COR-L47 (cell line): ENCODE measurements at regions not wholly inside any gene's neighbourhood (a gene's known extent, or its start where the extent isn't known, plus 50 kb on each side); places are given as distances from the start of the nearest gene placed in this dataset.
"Not testable (repeated sequence)": the region's sequence is repeated elsewhere in the genome, so short reads cannot be mapped to it uniquely, and the experiment has no call there.

Source experiments
- DNase-seq: peaks from one replicate; lab custom pipeline; 2025; lab: John Stamatoyannopoulos, UW

DNA sequence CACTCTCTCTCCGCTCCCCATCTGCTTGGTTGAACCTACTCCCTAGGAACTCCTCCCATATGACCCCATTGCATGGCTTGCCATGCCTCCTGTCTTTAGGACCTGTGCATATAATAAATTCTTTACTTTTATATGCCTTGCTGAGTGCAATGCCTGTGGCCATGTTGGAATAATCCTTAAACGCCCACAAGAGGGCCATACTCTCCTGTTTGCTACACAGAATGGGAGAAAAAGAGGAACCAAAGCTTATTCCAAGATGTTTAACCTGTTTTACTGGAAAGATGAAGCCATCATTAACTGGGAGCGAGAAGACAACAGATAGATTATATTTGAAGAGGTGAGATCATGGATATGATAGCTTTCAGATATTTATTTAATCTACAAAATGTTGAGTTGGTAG lies 1097.8 kb downstream of the NAALADL2 start:
- no peak for DNase-seq

- DNase-seq, result no peak
These were observed 1092.0 kb downstream of the NAALADL2 start for GRCh38 chr3:175951047-175951694.

DNA sequence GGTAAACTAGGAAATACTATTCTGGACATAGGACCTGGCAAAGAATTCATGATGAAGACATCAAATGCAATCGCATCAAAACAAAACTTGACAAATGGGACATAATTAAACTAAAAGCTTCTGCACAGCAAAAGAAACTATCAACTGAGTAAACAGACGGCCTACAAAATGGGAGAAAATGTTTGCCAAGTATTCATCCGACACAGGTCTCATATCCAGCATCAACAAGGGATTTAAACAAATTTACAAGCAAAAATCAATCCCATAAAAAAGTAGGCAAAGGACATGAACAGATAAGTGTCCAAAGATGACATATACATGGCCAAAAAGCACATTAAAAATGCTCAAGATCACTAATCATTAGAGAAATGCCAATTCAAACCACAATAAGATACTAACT lies 1088.9 kb downstream of the NAALADL2 start:
- peak; percentile 29 for DNase-seq

DNA sequence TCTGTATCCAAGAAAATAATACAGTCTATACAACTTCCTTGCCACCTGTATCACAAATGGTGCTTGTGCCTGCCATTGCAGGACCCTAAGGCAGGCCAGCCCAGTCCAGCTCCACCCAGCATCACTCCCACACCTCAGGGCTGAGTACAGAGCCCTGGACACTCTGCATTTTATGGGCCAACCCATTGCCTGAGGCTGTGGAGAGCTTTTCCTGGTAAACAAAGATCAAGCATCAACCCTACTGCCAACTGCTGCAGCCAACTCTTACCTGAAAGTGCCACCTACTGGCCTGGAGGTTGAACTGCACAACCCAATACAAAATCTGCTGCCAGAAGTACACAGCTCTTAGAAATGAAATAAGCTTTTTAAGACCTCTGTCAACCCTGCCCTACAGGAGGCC lies 1082.2 kb downstream of the NAALADL2 start:
- DNase-seq, result no peak

DNA sequence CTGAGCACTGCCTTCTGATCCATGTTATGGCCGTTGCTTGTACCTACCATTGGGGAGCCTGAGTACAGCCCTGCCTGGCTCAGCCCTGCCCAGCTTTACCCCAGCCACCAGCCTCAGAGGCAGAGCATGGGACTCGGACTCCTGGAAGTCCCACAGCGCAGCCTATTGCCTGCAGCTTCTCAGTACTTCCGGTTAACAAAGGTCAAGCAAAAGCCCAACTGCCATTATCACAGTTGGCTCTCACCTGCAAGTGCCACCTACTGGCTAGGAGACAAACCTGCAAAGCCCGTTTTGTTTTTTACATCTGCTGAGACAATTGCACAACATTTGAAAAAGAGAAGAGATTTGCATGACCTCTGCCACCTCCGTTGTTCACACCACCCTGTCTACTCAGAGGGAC lies 1081.7 kb downstream of the NAALADL2 start:
- no peak for DNase-seq

- DNase-seq, result no peak
These were observed 1081.1 kb downstream of the NAALADL2 start for GRCh38 chr3:175940243-175940642.

GRCh38 chr3:175937367-175937766 lies 1078.2 kb downstream of the NAALADL2 start:
- DNase-seq, result not testable (repeated sequence)

GRCh38 chr3:175932586-175932985 lies 1073.5 kb downstream of the NAALADL2 start:
- DNase-seq, result no peak

GRCh38 chr3:175919133-175919532 lies 1060.0 kb downstream of the NAALADL2 start:
- no peak for DNase-seq

DNA sequence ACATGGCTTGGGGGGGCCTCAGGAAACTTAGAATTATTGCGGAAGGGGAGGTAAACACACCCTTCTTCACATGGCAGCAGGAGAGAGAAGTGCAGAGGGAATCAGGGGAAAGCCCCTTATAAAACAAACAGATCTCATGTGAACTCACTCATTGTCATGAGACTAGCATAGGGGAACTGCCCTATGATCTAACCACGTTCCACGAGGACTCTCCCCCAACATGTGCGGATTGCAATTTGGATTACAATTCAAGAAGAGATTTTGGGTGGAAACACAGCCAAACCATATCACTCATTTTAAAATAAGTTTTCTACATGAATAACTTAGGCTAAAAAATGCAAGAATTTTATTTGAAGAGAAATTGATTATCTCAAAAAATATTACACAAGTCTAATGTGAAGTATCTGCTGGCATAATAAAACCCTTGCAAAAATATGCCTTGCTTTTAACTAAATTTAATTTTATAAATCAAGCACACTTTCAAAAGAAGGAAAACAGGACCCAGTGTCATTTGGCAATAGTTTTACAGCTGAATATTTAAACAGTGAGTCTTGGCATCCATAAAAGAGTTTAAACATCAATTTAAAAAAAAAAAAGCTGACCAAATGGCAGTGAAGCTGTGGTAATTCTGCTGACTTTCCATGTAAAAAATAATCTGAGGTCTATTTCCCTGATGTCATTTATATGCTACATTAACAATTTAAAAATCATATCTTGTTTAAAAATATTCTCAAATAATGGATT lies 1057.2 kb downstream of the NAALADL2 start:
- DNase-seq, result no peak

- no peak for DNase-seq
These were observed 1055.7 kb downstream of the NAALADL2 start for GRCh38 chr3:175914785-175915184.

- DNase-seq, result no peak
These were observed 1054.2 kb downstream of the NAALADL2 start for GRCh38 chr3:175913286-175913685.

- DNase-seq, result peak; percentile 17
These were observed 1052.8 kb downstream of the NAALADL2 start for GRCh38 chr3:175911937-175912336.

DNA sequence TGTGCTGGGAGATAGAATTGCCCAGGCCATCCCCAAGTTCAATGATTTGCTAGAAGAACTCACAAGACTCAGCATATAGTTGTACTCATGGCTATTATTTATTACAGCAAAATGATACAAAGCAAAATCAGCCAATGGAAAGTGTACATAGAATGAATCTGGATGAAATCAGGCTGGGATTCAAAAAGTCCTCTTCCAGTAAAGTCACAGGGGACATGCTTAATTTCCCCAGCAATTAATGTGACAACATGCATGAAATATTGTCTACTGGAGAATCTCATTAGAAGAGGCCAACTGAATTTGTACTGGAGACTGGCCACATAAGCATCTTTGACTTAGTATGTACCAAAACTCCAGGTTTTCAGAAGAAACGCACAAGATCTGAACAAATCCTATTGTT lies 1043.1 kb downstream of the NAALADL2 start:
- DNase-seq, result no peak

- DNase-seq, result no peak
These were observed 1039.1 kb downstream of the NAALADL2 start for GRCh38 chr3:175898194-175898593.

- no peak for DNase-seq
These were observed 1037.5 kb downstream of the NAALADL2 start for GRCh38 chr3:175896655-175897054.

DNA sequence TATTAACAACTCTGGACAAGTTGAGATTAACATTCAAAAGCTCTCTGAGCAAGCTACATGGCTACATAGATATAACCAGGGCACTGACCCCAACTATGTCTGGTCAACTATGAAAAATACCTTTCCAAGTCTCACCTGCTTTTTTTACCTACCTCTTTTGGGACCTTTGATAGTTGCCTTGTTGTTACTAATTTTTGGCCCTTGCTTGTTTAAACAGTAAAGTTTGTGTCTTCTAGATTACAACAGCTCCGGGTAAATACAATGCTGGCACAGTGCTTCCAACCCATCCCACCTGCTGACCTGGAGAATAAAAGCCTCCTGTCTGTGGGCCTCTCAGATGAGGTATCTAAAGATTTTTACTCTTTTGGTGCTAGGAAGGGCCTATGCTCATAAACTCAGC lies 1036.6 kb downstream of the NAALADL2 start:
- DNase-seq, result no peak

- no peak for DNase-seq
These were observed 1034.4 kb downstream of the NAALADL2 start for GRCh38 chr3:175893566-175893965.

DNA sequence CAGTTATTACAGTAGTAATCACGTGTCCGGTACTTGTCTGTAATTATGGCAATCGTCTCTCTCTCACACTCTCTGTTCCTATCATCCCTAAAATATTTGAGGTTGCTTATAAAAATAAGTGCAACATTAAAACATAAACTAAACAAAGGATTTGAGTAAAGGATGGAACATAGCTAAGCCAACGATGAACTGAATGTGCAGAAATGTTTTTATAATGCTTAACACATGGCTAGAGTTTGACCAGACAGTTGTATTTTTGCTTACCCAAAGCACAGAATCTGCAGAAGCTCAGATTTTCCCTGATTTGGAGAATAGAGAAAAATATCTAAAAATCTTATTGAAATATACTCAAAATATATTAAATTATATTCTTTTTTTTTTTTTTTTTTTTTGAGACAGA lies 1030.9 kb downstream of the NAALADL2 start:
- no peak for DNase-seq

- no peak for DNase-seq
These were observed 1026.2 kb downstream of the NAALADL2 start for GRCh38 chr3:175885231-175885766.

DNA sequence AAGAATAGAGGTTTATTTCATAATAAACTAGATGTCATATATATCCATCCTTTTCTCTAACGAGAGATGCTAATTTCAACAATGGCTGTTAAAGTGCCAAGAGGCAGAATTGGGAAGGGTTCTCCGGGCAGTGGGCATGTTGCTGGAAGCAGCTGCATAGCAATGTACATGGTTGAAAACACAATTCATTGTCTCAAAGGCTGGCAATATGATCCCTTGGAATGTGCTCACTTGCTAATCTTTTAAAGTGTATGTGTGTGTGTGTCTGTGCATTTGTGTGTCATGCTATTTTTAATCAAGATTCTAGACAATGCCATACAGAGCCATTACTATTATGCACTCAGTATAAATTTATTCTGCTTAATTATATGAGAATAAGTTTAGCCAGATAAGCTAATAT lies 1020.3 kb downstream of the NAALADL2 start:
- DNase-seq, result no peak

GRCh38 chr3:175869404-175869803 lies 1010.3 kb downstream of the NAALADL2 start:
- DNase-seq, result no peak

DNA sequence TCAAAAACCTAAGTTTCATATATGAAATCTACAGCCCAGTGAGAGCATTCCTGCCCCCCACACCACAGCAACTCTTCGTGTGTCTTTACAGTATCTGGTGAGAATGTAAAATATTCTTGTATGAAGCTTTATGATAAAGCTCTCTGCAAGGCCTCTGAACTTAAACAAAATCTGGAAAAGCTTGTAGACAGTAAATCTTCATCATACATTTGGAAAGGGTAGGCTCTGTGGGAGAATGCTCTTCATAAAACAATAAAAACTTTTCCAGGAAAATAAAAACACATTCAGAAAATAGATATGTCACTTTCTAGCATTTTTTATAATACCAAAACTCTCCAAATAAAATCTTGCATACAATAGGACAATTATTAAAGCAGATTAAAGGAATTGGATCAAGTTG lies 1009.5 kb downstream of the NAALADL2 start:
- DNase-seq, result no peak

GRCh38 chr3:175865724-175866123 lies 1006.6 kb downstream of the NAALADL2 start:
- no peak for DNase-seq
